ENCODE measurements at regions not wholly inside any gene's neighbourhood (a gene's known extent, or its start where the extent isn't known, plus 50 kb on each side); places are given as distances from the start of the nearest gene placed in this dataset.
"Not testable (repeated sequence)": the region's sequence is repeated elsewhere in the genome, so short reads cannot be mapped to it uniquely, and the experiment has no call there.

DNA sequence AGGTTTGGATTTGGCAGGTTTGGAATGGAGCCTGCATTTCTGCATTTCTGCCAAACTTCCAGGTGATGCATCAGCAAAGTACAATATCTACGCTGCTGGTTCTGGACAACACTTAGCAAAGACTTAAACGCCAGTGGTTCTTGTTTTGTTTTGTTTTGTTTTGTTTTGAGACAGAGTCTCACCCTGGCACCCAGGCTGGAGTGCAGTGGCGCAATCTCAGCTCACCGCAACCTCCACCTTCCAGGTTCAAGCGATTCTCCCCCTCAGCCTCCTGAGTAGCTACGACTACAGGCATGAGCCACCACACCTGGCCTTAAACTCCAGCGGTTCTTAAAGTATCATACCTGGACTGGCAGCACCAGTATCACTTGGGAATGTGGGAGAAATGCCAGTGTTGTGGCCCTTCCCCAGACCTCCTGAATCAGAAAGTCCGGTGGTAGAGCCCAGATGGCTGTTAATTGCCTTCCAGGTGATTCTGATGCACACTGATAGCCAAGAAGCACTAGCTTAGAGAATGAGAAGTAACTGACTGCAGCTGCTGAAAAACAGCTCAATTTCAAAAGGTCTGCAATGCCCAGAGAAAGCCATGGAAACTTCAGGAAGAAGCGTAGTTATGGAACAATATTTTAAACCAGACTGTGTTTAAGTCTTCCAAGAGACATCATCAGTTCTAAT lies 114.8 kb upstream of the FOXN3 start:
- no peak for DNase-seq (ENCODE audit: insufficient read length, low spot score)
- no peak for FAIRE-seq
- no peak for TF ChIP-seq POLR2A (IDR thresholded peaks at IDR 0.05; ENCODE audit: low read depth, low read length)

DNA sequence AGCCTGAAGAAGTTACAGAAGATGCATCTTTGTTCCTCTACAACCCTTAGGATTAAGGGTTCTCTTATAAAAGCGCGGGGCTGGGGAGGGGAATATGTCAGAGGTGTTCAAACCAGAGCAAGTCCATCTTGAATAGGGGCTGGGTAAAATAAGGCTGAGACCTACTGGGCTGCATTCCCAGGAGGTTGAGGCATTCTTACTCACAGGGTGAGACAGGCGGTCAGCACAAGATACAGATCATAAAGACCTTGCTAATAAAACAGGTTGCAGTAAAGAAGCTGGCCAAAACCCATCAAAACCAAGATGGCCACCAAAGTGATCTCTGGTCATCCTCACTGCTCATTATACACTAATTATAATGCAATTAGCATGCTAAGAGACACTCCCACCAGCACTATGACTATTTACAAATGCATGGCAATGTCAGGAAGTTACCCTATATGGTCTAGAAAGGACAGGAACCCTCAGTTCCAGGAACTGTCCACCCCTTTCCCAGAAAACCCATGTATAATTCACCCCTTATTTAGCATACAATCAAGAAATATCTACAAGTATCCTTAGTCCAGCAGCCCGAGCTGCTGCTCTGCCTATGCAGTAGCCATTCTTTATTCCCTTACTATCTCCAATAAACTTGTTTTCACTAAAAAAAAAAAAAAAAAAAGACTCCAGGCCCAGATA lies 108.1 kb upstream of the FOXN3 start:
- no peak for DNase-seq (ENCODE audit: insufficient read length, low spot score)
- FAIRE-seq, result no peak
- TF ChIP-seq POLR2A (IDR thresholded peaks at IDR 0.05; ENCODE audit: low read depth, low read length), result no peak

- FAIRE-seq (no peak), DNase-seq (ENCODE audit: insufficient read length, low spot score) (no peak)
- no peak for TF ChIP-seq POLR2A (IDR thresholded peaks at IDR 0.05; ENCODE audit: low read depth, low read length)
These were observed 107.4 kb upstream of the FOXN3 start for GRCh38 chr14:89524412-89524811.

DNA sequence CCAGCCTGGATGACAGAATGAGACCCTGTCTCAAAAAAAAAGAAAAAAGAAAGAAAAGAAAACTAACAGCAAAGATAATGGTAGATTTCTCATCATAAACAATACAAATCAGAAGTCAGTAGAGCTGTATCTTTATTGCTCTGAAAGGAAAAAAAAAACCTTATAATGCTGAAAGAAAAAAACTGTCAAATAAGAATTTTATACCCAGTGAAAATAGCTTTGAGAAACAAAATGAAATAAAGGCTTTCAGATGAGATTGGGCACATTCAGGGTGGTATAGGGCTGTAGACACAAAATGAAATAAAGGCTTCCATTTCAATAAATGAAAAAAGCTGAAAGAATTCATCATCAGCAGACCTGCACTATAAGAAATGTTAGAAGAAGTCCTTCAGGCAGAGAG lies 105.0 kb upstream of the FOXN3 start:
- no peak for DNase-seq (ENCODE audit: insufficient read length, low spot score)
- no peak for TF ChIP-seq POLR2A (IDR thresholded peaks at IDR 0.05; ENCODE audit: low read depth, low read length)
- FAIRE-seq, result no peak

DNA sequence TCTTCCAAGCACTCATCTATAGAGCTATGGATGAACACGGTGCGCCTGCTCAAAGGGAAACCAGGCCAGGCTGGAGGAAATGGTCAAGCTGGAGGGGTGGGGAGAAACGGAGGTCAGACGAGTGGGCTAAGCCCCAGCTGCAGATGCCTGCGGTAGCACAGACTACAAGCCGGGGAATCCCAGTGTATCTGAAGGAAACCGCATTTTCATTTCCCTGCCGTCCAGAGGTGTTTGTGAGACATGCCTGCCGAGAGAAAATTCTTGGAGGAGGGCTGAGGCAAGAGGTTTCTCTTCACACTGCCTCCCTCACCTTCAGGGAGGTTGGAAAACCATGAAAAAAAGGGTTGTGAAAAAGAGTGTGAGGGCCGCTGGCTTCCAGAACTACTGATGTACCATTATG lies 102.0 kb upstream of the FOXN3 start:
- no peak for TF ChIP-seq POLR2A (IDR thresholded peaks at IDR 0.05; ENCODE audit: low read depth, low read length)
- DNase-seq (ENCODE audit: insufficient read length, low spot score) (no peak), FAIRE-seq (no peak)

DNA sequence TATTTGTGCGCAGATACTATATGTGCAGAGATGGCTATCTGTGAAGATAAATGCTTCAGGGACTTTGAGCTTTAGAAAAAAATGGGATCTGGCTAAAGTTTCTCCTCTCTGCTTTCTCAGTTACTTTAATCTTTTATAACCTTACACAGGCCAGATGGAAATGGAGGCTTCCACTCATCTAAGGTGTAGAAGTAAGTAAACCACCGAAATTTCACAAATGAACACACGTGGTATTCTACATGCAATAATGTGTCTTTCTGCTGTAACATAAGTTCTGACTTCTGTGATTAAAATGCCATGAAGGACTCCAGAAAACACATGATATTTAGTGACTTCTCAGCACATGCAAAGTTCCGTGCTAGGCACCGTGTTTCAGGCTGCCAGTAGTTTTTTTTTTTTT lies 99.1 kb upstream of the FOXN3 start:
- FAIRE-seq (no peak), DNase-seq (ENCODE audit: insufficient read length, low spot score) (no peak)
- TF ChIP-seq POLR2A (IDR thresholded peaks at IDR 0.05; ENCODE audit: low read depth, low read length), result no peak

- TF ChIP-seq POLR2A (IDR thresholded peaks at IDR 0.05; ENCODE audit: low read depth, low read length), result no peak
- FAIRE-seq (no peak), DNase-seq (ENCODE audit: insufficient read length, low spot score) (no peak)
These were observed 97.6 kb upstream of the FOXN3 start for GRCh38 chr14:89514601-89515000.

DNA sequence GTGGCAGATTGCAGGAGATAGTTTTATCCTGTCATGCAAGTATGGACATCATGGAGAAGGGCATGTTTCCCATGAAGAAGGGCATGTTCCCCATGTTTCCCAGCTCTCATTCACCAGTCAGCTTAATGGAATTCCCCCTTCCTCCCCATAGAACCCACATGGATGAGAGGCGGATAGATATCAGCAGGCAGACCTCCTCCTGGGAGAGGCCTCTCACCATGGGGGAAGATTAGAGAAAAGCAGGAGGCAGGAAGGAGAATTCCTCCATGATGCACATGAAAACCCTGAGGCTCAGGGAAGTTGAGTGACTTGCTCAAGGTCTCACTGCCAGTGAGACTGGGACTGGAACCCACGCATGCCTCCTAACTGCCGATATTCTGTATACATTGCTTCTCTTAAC lies 92.9 kb upstream of the FOXN3 start:
- FAIRE-seq, result no peak
- TF ChIP-seq POLR2A (IDR thresholded peaks at IDR 0.05; ENCODE audit: low read depth, low read length), result no peak
- no peak for DNase-seq (ENCODE audit: insufficient read length, low spot score)

- DNase-seq (ENCODE audit: insufficient read length, low spot score) (no peak), FAIRE-seq (no peak)
- no peak for TF ChIP-seq POLR2A (IDR thresholded peaks at IDR 0.05; ENCODE audit: low read depth, low read length)
These were observed 91.8 kb upstream of the FOXN3 start for GRCh38 chr14:89508863-89509262.

GRCh38 chr14:89507926-89508460 lies 91.0 kb upstream of the FOXN3 start:
- DNase-seq (ENCODE audit: insufficient read length, low spot score) (peak; percentile 15), FAIRE-seq (peak; percentile 92)
- TF ChIP-seq POLR2A (IDR thresholded peaks at IDR 0.05; ENCODE audit: low read depth, low read length), result no peak

DNA sequence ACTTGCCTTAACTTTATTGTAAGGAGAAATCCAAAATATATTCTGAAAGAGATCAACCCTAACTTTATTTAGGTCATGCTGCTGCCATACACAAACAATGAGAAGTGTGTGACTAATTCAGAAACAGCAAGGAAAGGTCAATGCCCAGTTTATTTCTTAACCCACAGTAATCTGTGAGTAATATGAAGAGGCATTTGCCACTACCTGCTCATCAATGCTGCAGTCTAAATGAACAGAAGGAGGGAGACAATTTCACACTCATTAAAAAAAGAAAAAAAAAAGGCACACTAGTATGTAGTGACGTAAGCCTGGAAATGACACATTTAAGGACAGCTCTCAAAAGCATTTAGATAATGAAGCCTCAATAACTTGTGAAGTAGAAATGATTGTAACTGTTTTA lies 90.5 kb upstream of the FOXN3 start:
- TF ChIP-seq POLR2A (IDR thresholded peaks at IDR 0.05; ENCODE audit: low read depth, low read length), result no peak
- FAIRE-seq (peak; percentile 84), DNase-seq (ENCODE audit: insufficient read length, low spot score) (peak; percentile 22)

DNA sequence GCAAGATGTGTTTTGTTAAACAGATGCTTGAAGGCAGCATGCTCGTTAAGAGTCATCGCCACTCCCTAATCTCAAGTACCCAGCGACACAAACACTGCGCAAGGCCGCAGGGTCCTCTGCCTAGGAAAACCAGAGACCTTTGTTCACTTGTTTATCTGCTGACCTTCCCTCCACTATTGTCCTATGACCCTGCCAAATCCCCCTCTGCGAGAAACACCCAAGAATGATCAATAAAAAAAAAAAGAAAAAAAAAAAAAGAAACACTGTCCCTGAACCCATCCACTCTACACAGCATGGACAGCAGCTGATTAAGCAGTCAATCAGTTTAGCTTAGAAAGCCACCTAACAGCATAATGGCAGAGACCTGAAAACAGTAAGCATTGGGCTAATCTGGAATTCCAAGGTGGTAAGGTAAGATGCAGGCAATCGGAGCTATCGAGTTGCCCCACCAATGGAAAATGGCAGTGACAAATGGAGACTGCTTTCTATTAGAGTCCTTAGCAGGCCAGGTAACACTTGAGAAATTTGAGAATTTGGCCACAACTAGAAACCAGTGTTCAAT lies 89.9 kb upstream of the FOXN3 start:
- not testable (repeated sequence) for FAIRE-seq; DNase-seq (ENCODE audit: insufficient read length, low spot score)

DNA sequence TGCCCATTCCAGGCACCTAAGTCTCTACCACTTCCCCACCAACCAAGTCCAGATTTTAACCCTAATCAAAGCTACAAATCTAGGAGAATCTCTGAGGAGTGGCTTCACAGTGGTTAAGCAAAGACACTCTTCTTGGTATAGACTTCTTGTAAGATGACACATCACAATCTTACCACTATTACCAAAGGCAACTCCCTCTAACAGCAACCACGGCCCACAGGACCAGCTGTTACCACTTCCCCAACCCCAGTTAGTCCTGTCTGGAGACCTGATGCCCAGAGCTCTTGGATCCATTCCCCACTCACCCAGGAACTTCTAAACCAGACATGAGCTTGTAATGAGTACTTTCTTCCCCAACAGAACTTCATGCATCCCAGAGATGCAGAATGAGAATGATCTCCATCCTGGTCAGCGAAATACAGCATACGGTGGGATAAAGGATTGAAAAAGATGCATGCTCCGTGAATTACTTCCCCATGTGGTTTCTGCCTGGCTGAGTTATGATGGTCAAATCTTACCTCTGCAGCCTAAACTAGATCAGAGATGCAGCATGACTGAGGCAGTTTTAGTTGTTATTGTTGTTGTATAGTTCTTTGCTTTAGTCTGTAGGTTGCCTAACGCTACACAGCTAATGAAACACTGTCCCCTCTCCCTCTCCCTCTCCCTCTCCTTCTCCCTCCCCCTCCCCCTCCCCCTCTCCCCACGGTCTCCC lies 87.7 kb upstream of the FOXN3 start:
- FAIRE-seq (no peak), DNase-seq (ENCODE audit: insufficient read length, low spot score) (no peak)

GRCh38 chr14:89504091-89504490 lies 87.1 kb upstream of the FOXN3 start:
- FAIRE-seq, result no peak
- DNase-seq (ENCODE audit: insufficient read length, low spot score), result no peak
- TF ChIP-seq POLR2A (IDR thresholded peaks at IDR 0.05; ENCODE audit: low read depth, low read length), result no peak

More for the DNA sequence above, 87.7 kb upstream of the FOXN3 start:
- no peak for TF ChIP-seq POLR2A (IDR thresholded peaks at IDR 0.05; ENCODE audit: low read depth, low read length)

Data from H54 (cell line).